AG04449 (cell line): ENCODE measurements at regions not wholly inside any gene's neighbourhood (a gene's known extent, or its start where the extent isn't known, plus 50 kb on each side); places are given as distances from the start of the nearest gene placed in this dataset.
"Not testable (repeated sequence)": the region's sequence is repeated elsewhere in the genome, so short reads cannot be mapped to it uniquely, and the experiment has no call there.

Experiments used
- CTCF ChIA-PET: fragments of 350-600 bp; formaldehyde crosslinking; extraction: SDS; loops from one replicate; lab custom pipeline; 2021; ENCODE audit warnings: antibody characterized with exemption; lab: Yijun Ruan, JAX
- POLR2A ChIA-PET: fragments of 400-600, 350-600 bp; formaldehyde crosslinking; extraction: SDS; loops from one replicate; lab custom pipeline; 2020; ENCODE audit warnings: antibody characterized with exemption, inconsistent platforms; lab: Yijun Ruan, JAX
- DNase-seq: peaks from one replicate; pipeline ENCODE4 v3.0.0-alpha.2; 2010; ENCODE audit warnings: low read depth, low spot score
- H3K4me3 ChIP-seq: 2 replicates; pipeline ENCODE4 v1.5.1; 2011; ENCODE audit warnings: low read depth, mild to moderate bottlenecking, control low read depth, low read length
- TF ChIP-seq, protein P1 (sequence below): IDR thresholded peaks from one replicate; pipeline ENCODE4 v1.5.1; 2011; ENCODE audit warnings: mild to moderate bottlenecking, moderate library complexity, low read length, control low read depth, inconsistent platforms; ENCODE audit not compliant: insufficient read depth; ENCODE audit errors: missing control alignments

- no peak overlapping the region for H3K4me3 ChIP-seq
- ChIA-PET CTCF (interaction anchor here (1.7 kb wide), 1 partner anchor 11 kb away, joined by 4 read pairs; no protein-coding TSS in a partner anchor), POLR2A (no interaction called here)
- no peak for DNase-seq
- TF ChIP-seq, protein P1, sequence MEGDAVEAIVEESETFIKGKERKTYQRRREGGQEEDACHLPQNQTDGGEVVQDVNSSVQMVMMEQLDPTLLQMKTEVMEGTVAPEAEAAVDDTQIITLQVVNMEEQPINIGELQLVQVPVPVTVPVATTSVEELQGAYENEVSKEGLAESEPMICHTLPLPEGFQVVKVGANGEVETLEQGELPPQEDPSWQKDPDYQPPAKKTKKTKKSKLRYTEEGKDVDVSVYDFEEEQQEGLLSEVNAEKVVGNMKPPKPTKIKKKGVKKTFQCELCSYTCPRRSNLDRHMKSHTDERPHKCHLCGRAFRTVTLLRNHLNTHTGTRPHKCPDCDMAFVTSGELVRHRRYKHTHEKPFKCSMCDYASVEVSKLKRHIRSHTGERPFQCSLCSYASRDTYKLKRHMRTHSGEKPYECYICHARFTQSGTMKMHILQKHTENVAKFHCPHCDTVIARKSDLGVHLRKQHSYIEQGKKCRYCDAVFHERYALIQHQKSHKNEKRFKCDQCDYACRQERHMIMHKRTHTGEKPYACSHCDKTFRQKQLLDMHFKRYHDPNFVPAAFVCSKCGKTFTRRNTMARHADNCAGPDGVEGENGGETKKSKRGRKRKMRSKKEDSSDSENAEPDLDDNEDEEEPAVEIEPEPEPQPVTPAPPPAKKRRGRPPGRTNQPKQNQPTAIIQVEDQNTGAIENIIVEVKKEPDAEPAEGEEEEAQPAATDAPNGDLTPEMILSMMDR: no peak
Measured at GRCh38 chr11:44426958-44427357, 117.0 kb upstream of the ALX4 start.

GRCh38 chr11:44427432-44427831 is 117.5 kb upstream of the ALX4 start:
- H3K4me3 ChIP-seq: no peak overlapping the region
- DNase-seq: no peak
- ChIA-PET CTCF (interaction anchor here (1.7 kb wide), 1 partner anchor 10 kb away, joined by 4 read pairs; no protein-coding TSS in a partner anchor), POLR2A (no interaction called here)
- TF ChIP-seq, protein P1: peak; percentile 2

DNA sequence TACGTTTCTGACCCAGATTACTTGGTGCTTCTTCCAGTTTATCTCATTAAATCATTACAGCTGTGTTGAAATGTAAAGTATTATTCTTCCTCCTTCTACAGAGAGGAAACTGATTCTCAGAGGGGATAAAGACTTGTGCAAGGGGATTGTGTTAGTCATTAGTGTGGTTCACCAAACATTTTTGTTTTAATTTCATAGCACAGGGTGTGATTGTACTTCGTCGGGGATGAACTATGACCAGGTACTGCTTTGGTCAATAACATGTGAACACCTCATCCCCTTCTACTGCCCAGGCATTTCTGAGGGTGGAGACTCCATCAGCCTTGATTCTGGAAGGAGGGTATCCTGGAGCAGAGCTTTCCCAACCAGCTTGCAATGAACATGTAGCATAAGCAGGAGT is 120.2 kb upstream of the ALX4 start:
- H3K4me3 ChIP-seq: no peak overlapping the region
- ChIA-PET POLR2A (no interaction called here), CTCF (no interaction called here)
- TF ChIP-seq, protein P1: no peak
- DNase-seq: no peak

DNA sequence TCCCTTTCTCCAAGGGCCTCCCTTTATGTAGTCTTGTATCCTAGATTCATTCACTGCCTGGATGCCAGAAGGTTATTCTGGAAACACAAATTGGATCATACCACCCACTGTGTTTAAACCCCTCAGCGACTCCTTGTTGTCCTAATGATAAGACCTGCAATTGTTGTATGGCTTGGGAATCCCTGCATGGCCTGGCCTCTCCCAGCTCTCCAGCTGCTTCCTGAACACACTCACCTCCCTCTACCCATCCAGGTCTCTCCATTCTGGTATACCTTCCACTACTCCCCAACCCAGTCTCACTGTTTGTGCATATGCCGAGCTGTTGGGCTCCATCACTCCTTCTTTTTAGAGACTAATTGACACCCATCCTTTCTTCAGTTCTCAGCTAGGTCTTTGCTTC is 124.3 kb upstream of the ALX4 start:
- TF ChIP-seq, protein P1: no peak
- DNase-seq: no peak
- POLR2A ChIA-PET: no interaction called here
- CTCF ChIA-PET: no interaction called here
- H3K4me3 ChIP-seq: no peak overlapping the region

DNA sequence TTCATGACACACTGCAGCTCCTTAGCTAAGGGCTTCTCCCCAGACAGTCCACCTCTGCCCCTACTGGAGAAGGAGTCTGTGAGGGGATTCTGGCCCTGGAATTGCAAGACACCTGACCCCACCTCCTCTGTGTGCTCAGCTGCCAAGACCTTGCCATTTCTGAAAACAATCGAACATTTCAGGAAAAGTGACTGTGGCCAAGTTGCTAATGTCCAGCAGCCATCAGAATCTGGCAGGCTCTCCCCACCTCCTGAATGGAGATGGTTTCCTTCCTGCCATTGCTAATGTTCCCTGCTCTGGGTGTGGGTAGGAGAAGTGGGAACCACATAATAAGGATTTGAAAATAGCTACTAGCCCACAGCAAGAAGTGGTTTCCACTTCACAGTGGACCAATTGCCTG is 127.2 kb upstream of the ALX4 start:
- no peak overlapping the region for H3K4me3 ChIP-seq
- ChIA-PET CTCF (interaction anchor here (0.8 kb wide), 1 partner anchor 10 kb away, joined by 4 read pairs; no protein-coding TSS in a partner anchor), POLR2A (no interaction called here)
- TF ChIP-seq, protein P1: no peak
- no peak for DNase-seq

- DNase-seq, H3K4me3 ChIP-seq, POLR2A ChIA-PET, CTCF ChIA-PET: not testable (repeated sequence)
Measured at GRCh38 chr11:44442893-44443673, 122.4 kb upstream of the CD82 start.
